MCF 10A (cell line): ENCODE measurements at regions not wholly inside any gene's neighbourhood (a gene's known extent, or its start where the extent isn't known, plus 50 kb on each side); places are given as distances from the start of the nearest gene placed in this dataset.

Source experiments
- BruUV-seq: library from RNA; stranded (reverse); fragments of 400-500 nt; replicated peaks from 2 replicates; lab custom pipeline; 2021; lab: Mats Ljungman, UMichigan
- CTCF ChIA-PET: fragments of 300-600 bp; sonication (Branson Sonifier 250); formaldehyde crosslinking; extraction: SDS; loops from one replicate; lab custom pipeline; 2021; ENCODE audit warnings: antibody characterized with exemption, inconsistent platforms; lab: Yijun Ruan, JAX
- POLR2A ChIA-PET: fragments of 300-600, 350-650 bp; sonication (Branson Sonifier 250); formaldehyde crosslinking; extraction: SDS; loops from one replicate; lab custom pipeline; 2020; ENCODE audit warnings: antibody characterized with exemption, inconsistent platforms; lab: Yijun Ruan, JAX
- DNase-seq: peaks from one replicate; pipeline ENCODE4 v3.0.0-alpha.2; 2018; ENCODE audit not compliant: unreplicated experiment
- H3K27ac Mint-ChIP-seq: one replicate; pipeline ENCODE4 v1.8.0; 2022; ENCODE audit warnings: mild to moderate bottlenecking, low read depth, mixed read lengths; ENCODE audit not compliant: unreplicated experiment
- H3K27me3 Mint-ChIP-seq: one replicate; pipeline ENCODE4 v1.8.0; 2022; ENCODE audit warnings: mixed read lengths; ENCODE audit not compliant: insufficient read depth, unreplicated experiment
- H3K36me3 Mint-ChIP-seq: one replicate; pipeline ENCODE4 v1.8.0; 2022; ENCODE audit warnings: mild to moderate bottlenecking, moderate library complexity, mixed read lengths; ENCODE audit not compliant: insufficient read depth, unreplicated experiment
- H3K4me1 Mint-ChIP-seq: one replicate; pipeline ENCODE4 v1.8.0; 2022; ENCODE audit warnings: mixed read lengths; ENCODE audit not compliant: insufficient read depth, unreplicated experiment
- H3K4me3 Mint-ChIP-seq: one replicate; pipeline ENCODE4 v1.8.0; 2022; ENCODE audit warnings: mild to moderate bottlenecking, moderate library complexity, mixed read lengths; ENCODE audit not compliant: unreplicated experiment
- H3K9me3 Mint-ChIP-seq: one replicate; pipeline ENCODE4 v1.8.0; 2022; ENCODE audit warnings: mixed read lengths; ENCODE audit not compliant: unreplicated experiment
- intact Hi-C: fragments of 100-400 bp; cut with micrococcal nuclease; formaldehyde crosslinking; loops from 2 replicates; pipeline ENCODE4 v1.14.1; 2022
- TF ChIP-seq, protein P1 (sequence below): fragments of 200-600 bp; IDR thresholded peaks from one replicate; pipeline ENCODE4 v1.8.0; 2022; ENCODE audit warnings: antibody characterized with exemption, mild to moderate bottlenecking; ENCODE audit not compliant: unreplicated experiment

DNA sequence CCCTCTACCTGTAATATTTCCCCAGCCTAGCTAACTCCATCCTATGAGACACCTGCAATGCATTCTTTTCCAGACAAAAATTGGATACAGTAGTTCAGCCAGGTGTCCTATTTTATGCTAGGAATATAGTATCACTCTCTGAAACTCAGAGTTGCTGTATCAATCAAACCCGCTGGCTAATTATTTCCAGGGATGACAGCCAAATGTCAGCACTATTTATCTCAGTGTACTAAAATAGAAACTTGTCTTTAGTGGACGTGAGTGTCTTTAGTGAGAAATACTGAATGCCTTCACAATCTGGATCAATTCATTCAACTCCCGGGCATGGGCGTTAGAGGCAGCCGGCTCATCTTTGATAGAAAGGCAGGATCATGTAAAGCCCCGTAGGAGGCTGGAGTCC is 196.2 kb downstream of the RBM46 start:
- no peaks in the 10 kb centered on the region for H3K9me3 Mint-ChIP-seq
- POLR2A ChIA-PET: no interaction called here
- TF ChIP-seq, protein P1, sequence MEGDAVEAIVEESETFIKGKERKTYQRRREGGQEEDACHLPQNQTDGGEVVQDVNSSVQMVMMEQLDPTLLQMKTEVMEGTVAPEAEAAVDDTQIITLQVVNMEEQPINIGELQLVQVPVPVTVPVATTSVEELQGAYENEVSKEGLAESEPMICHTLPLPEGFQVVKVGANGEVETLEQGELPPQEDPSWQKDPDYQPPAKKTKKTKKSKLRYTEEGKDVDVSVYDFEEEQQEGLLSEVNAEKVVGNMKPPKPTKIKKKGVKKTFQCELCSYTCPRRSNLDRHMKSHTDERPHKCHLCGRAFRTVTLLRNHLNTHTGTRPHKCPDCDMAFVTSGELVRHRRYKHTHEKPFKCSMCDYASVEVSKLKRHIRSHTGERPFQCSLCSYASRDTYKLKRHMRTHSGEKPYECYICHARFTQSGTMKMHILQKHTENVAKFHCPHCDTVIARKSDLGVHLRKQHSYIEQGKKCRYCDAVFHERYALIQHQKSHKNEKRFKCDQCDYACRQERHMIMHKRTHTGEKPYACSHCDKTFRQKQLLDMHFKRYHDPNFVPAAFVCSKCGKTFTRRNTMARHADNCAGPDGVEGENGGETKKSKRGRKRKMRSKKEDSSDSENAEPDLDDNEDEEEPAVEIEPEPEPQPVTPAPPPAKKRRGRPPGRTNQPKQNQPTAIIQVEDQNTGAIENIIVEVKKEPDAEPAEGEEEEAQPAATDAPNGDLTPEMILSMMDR: no peak
- no peak overlapping the region for H3K27ac Mint-ChIP-seq
- peaks cover 12% of the 10 kb centered on the region for H3K4me1 Mint-ChIP-seq
- intact Hi-C loops: no loop called here
- no peaks in the 10 kb centered on the region for H3K27me3 Mint-ChIP-seq
- CTCF ChIA-PET: interaction anchor here (0.7 to 2.0 kb wide), 4 partner anchors 190 to 410 kb away, joined by 3 to 7 read pairs (median 3); no protein-coding TSS in a partner anchor
- no peak for DNase-seq
- no peak overlapping the region for H3K4me3 Mint-ChIP-seq
- no TSS peak for BruUV-seq
- no peaks in the 10 kb centered on the region for H3K36me3 Mint-ChIP-seq

- Mint-ChIP-seq H3K36me3 (no peaks in the 10 kb centered on the region), H3K27me3 (no peaks in the 10 kb centered on the region), H3K4me1 (peaks cover 6% of the 10 kb centered on the region), H3K4me3 (no peak overlapping the region), H3K9me3 (no peaks in the 10 kb centered on the region), H3K27ac (peak overlapping the region; percentile 20)
- ChIA-PET CTCF (interaction anchor here (0.5 to 5.3 kb wide), 47 partner anchors 8 to 1032 kb away, joined by 3 to 124 read pairs (median 4); no protein-coding TSS in a partner anchor), POLR2A (interaction anchor here (0.6 kb wide), 1 partner anchor 135 kb away, joined by 3 read pairs; no protein-coding TSS in a partner anchor)
- peak; percentile 82 for DNase-seq
- no TSS peak for BruUV-seq
- TF ChIP-seq, protein P1: peak; percentile 69
- intact Hi-C loops: loop anchor here (1.0 to 5.0 kb wide), 3 partner anchors 175 to 389 kb away; no protein-coding TSS in a partner anchor
Observed at GRCh38 chr4:154982187-154983047, 201.3 kb downstream of the RBM46 start.

- H3K36me3 Mint-ChIP-seq: no peaks in the 10 kb centered on the region
- H3K4me3 Mint-ChIP-seq: no peak overlapping the region
- intact Hi-C loops: loop anchor here (5.0 kb wide), 1 partner anchor 176 kb away; no protein-coding TSS in a partner anchor
- H3K27me3 Mint-ChIP-seq: no peaks in the 10 kb centered on the region
- CTCF ChIA-PET: interaction anchor here (0.6 to 5.3 kb wide), 10 partner anchors 22 to 387 kb away, joined by 3 to 124 read pairs (median 4); no protein-coding TSS in a partner anchor
- POLR2A ChIA-PET: no interaction called here
- H3K27ac Mint-ChIP-seq: peak overlapping the region; percentile 20
- H3K4me1 Mint-ChIP-seq: peaks cover 6% of the 10 kb centered on the region
- no TSS peak for BruUV-seq
- TF ChIP-seq, protein P1: no peak
- no peak for DNase-seq
- no peaks in the 10 kb centered on the region for H3K9me3 Mint-ChIP-seq
Observed at GRCh38 chr4:154983714-154984113, 202.6 kb downstream of the RBM46 start.

DNA sequence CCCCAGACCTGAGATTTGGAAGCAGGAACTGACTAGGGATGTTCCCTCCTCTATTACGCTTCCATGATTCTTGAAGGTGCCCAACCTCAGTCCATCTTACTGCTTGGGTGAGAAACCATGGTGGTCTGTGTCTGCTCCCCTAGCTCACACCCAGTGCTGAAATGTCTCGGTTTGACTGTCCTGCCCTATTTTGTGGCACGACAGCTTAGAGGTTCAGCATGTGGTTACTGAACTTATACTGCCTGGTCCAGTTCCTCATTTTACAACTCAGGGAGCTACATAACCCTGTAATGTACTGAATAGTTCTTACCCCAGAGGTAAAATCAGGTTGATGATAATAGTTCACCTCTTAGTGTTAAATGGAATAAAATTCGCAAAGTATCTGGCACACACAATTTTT is 203.1 kb downstream of the RBM46 start:
- ChIA-PET CTCF (interaction anchor here (0.6 to 5.3 kb wide), 10 partner anchors 21 to 391 kb away, joined by 3 to 124 read pairs (median 4); no protein-coding TSS in a partner anchor), POLR2A (no interaction called here)
- Mint-ChIP-seq H3K27ac (no peak overlapping the region), H3K36me3 (no peaks in the 10 kb centered on the region), H3K27me3 (no peaks in the 10 kb centered on the region), H3K4me3 (no peak overlapping the region), H3K4me1 (peaks cover 6% of the 10 kb centered on the region), H3K9me3 (no peaks in the 10 kb centered on the region)
- DNase-seq: no peak
- intact Hi-C loops: loop anchor here (5.0 kb wide), 1 partner anchor 177 kb away; no protein-coding TSS in a partner anchor
- BruUV-seq: no TSS peak
- TF ChIP-seq, protein P1: no peak
